Transverse colon (tissue), 4 donors: ENCODE measurements at regions not wholly inside any gene's neighbourhood (a gene's known extent, or its start where the extent isn't known, plus 50 kb on each side); places are given as distances from the start of the nearest gene placed in this dataset.
A peak's percentile ranks its signal among the peaks of the same experiment; 100 is the strongest.

Experiments
- DNase-seq: peaks from one replicate; pipeline ENCODE4 v3.0.0-alpha.2; 2019
- H3K27ac ChIP-seq, 4 donors: fragments of 200-600 bp; sonication (generic); 2 replicates each; pipeline ENCODE4 v1.5.1; 2016 to 2018; ENCODE audit warnings: inconsistent platforms in 4 of 4
- H3K27me3 ChIP-seq: fragments of 200-600 bp; sonication (generic); 2 replicates; pipeline ENCODE4 v1.5.1; 2017; ENCODE audit warnings: inconsistent platforms
- H3K36me3 ChIP-seq, 4 donors: fragments of 200-600 bp; sonication (generic); 2 replicates each; pipeline ENCODE4 v1.5.1; 2017 to 2019; ENCODE audit warnings: inconsistent platforms in 4 of 4
- H3K4me1 ChIP-seq, 4 donors: fragments of 200-600 bp; sonication (generic); 2 replicates each; pipeline ENCODE4 v1.5.1; 2017 to 2020; ENCODE audit warnings: inconsistent platforms in 4 of 4
- H3K4me3 ChIP-seq, 4 donors: fragments of 200-600 bp; sonication (generic); 1 replicate in 1 of 4; 2 replicates in 3 of 4; pipeline versions ENCODE4 v1.5.1 to v1.6.1; 2017 to 2019; ENCODE audit warnings: inconsistent platforms in 4 of 4
- H3K9me3 ChIP-seq, 2 donors: fragments of 200-600 bp; sonication (generic); 2 replicates each; pipeline ENCODE4 v1.5.1; 2017 to 2019; ENCODE audit warnings: inconsistent platforms in 2 of 2
- CTCF ChIP-seq, 5 experiments: fragments of 200-600 bp in 3 of 5; fragments of 450-650 bp in 2 of 5; sonication (generic) in 3 of 5; IDR thresholded peaks; 1 replicate in 2 of 5; 2 replicates in 3 of 5; pipeline ENCODE4 v1.5.1; 2016 to 2017; ENCODE audit warnings: antibody characterized with exemption in 5 of 5, inconsistent platforms in 3 of 5, mild to moderate bottlenecking in 2 of 5, moderate library complexity in 1 of 5
- EP300 ChIP-seq: sonication (generic); formaldehyde crosslinking; IDR thresholded peaks from one replicate; pipeline ENCODE4 v1.6.1; 2017; ENCODE audit warnings: antibody characterized with exemption, low read depth
- POLR2A ChIP-seq: fragments of 450-650 bp; IDR thresholded peaks from one replicate; pipeline ENCODE4 v1.6.1; 2016; ENCODE audit warnings: antibody characterized with exemption, mild to moderate bottlenecking, moderate library complexity
- POLR2AphosphoS5 ChIP-seq, 3 donors: sonication (generic); formaldehyde crosslinking; IDR thresholded peaks; one replicate each; pipeline ENCODE4 v1.6.1; 2016; ENCODE audit warnings: antibody characterized with exemption in 3 of 3
- WGBS, 2 donors: methylation state at CpG; one replicate each; pipeline ENCODE4 v1.1.5; 2018; ENCODE audit warnings: low coverage in 1 of 2; 5-methylcytosine and 5-hydroxymethylcytosine counted together
- in situ Hi-C, 4 donors: fragments of 200-750 bp; cut with MboI; loops; one replicate each; pipeline versions ENCODE4 v1.15.0 to v1.15.1; 2017; ENCODE audit warnings: low sequenced_read_pairs in 3 of 4, low pct_ligation_motif_present in 1 of 4, low pct_unique_long_range_greater_than_20kb in 1 of 4
- intact Hi-C: fragments of 100-400 bp; cut with DNase I; formaldehyde crosslinking; loops from one replicate; pipeline ENCODE4 v1.15.1; 2023; ENCODE audit warnings: low total_unique reads

- no peak for DNase-seq
- no peaks in the 10 kb centered on the region for H3K27me3 ChIP-seq
- H3K9me3 ChIP-seq: no peaks in the 10 kb centered on the region
- no peak overlapping the region for H3K4me3 ChIP-seq
- H3K36me3 ChIP-seq: no peaks in the 10 kb centered on the region
- 50 to 72% methylated on average over 6 of the region's 6 CpGs for WGBS, 2 donors
- no peak for TF ChIP-seq EP300
- TF ChIP-seq POLR2AphosphoS5 (IDR thresholded peaks at IDR 0.05): no peak
- no peak for TF ChIP-seq POLR2A
- no peak for TF ChIP-seq CTCF (IDR thresholded peaks at IDR 0.05)
- in situ Hi-C loops (no loop called here), intact Hi-C loops (no loop called here)
- H3K4me1 ChIP-seq: peaks cover 0 to 33% (median 21%) of the 10 kb centered on the region in 4 donors
- no peak overlapping the region for H3K27ac ChIP-seq
Observed at GRCh38 chr12:70042675-70043074, 200.6 kb upstream of the CNOT2 start.

GRCh38 chr12:70043490-70044138 lies 199.6 kb upstream of the CNOT2 start:
- Histone ChIP-seq H3K4me1 (peaks cover 0 to 43% (median 25%) of the 10 kb centered on the region in 4 donors), H3K27me3 (no peaks in the 10 kb centered on the region), H3K27ac (peak overlapping the region in 1 of 4 donors; percentile 16), H3K4me3 (no peak overlapping the region), H3K36me3 (no peaks in the 10 kb centered on the region), H3K9me3 (no peaks in the 10 kb centered on the region)
- intact Hi-C loops (no loop called here), in situ Hi-C loops (no loop called here)
- no peak for TF ChIP-seq CTCF (IDR thresholded peaks at IDR 0.05)
- TF ChIP-seq POLR2A: no peak
- no peak for TF ChIP-seq POLR2AphosphoS5 (IDR thresholded peaks at IDR 0.05)
- no peak for TF ChIP-seq EP300
- DNase-seq: peak; percentile 43
- 37 to 63% methylated on average over 3 to 4 of the region's 4 CpGs for WGBS, 2 donors

GRCh38 chr12:70044167-70044566 lies 199.1 kb upstream of the CNOT2 start:
- peaks cover 0 to 48% (median 28%) of the 10 kb centered on the region in 4 donors for H3K4me1 ChIP-seq
- TF ChIP-seq EP300: no peak
- no peak for TF ChIP-seq POLR2AphosphoS5 (IDR thresholded peaks at IDR 0.05)
- TF ChIP-seq CTCF (IDR thresholded peaks at IDR 0.05): no peak
- TF ChIP-seq POLR2A: no peak
- H3K27me3 ChIP-seq: no peaks in the 10 kb centered on the region
- intact Hi-C loops (no loop called here), in situ Hi-C loops (no loop called here)
- no peak overlapping the region for H3K4me3 ChIP-seq
- 78 to 83% methylated on average over 1 to 2 of the region's 2 CpGs for WGBS, 2 donors
- H3K36me3 ChIP-seq: no peaks in the 10 kb centered on the region
- no peaks in the 10 kb centered on the region for H3K9me3 ChIP-seq
- no peak for DNase-seq
- H3K27ac ChIP-seq: no peak overlapping the region

- Histone ChIP-seq H3K4me1 (peaks cover 0 to 57% (median 34%) of the 10 kb centered on the region in 4 donors), H3K27ac (peak overlapping the region; percentile 26 to 58 (median 42)), H3K27me3 (no peaks in the 10 kb centered on the region), H3K9me3 (no peaks in the 10 kb centered on the region), H3K4me3 (no peak overlapping the region), H3K36me3 (no peaks in the 10 kb centered on the region)
- TF ChIP-seq CTCF (IDR thresholded peaks at IDR 0.05): no peak
- no peak for DNase-seq
- in situ Hi-C loops (no loop called here), intact Hi-C loops (no loop called here)
- 28% methylated on average over 3 of the region's 3 CpGs; no CpG with 5 or more reads in 1 of the 2 donors for WGBS, 2 donors
Observed at GRCh38 chr12:70045036-70045435, 198.2 kb upstream of the CNOT2 start.
